GM18499 (cell line): ENCODE measurements at regions not wholly inside any gene's neighbourhood (a gene's known extent, or its start where the extent isn't known, plus 50 kb on each side); places are given as distances from the start of the nearest gene placed in this dataset.
"Not testable (repeated sequence)": the region's sequence is repeated elsewhere in the genome, so short reads cannot be mapped to it uniquely, and the experiment has no call there.

Experiments used
- ATAC-seq: cut with Tn5 transposase; IDR thresholded peaks from one replicate; pipeline ENCODE4 v1.9.1; 2021; ENCODE audit warnings: moderate number of reproducible peaks; ENCODE audit not compliant: insufficient read depth, unreplicated experiment

GRCh38 chr21:13827201-13827600 lies 217.6 kb downstream of the POTED start:
- no peak for ATAC-seq

GRCh38 chr21:13826511-13826910 lies 216.9 kb downstream of the POTED start:
- not testable (repeated sequence) for ATAC-seq

GRCh38 chr21:13825218-13825778 lies 215.7 kb downstream of the POTED start:
- not testable (repeated sequence) for ATAC-seq

GRCh38 chr21:13820286-13820685 lies 210.7 kb downstream of the POTED start:
- not testable (repeated sequence) for ATAC-seq

GRCh38 chr21:13812191-13812590 lies 202.6 kb downstream of the POTED start:
- ATAC-seq, result not testable (repeated sequence)

GRCh38 chr21:13810559-13810958 lies 201.0 kb downstream of the POTED start:
- ATAC-seq, result not testable (repeated sequence)

GRCh38 chr21:13806444-13806843 lies 196.9 kb downstream of the POTED start:
- not testable (repeated sequence) for ATAC-seq

- not testable (repeated sequence) for ATAC-seq
Measured at GRCh38 chr21:13802757-13803156, 193.2 kb downstream of the POTED start.
